Umbilical cord (tissue), 1 donor: ENCODE measurements at regions not wholly inside any gene's neighbourhood (a gene's known extent, or its start where the extent isn't known, plus 50 kb on each side); places are given as distances from the start of the nearest gene placed in this dataset.

ENCODE experiments used
- DNase-seq: peaks from one replicate; pipeline ENCODE4 v3.0.0-alpha.2; 2015; ENCODE audit warnings: low spot score

GRCh38 chr1:17930635-17931034 is 175.5 kb downstream of the ACTL8 start:
- no peak for DNase-seq

GRCh38 chr1:17932164-17932563 is 175.4 kb upstream of the IGSF21 start:
- no peak for DNase-seq

- no peak for DNase-seq
These were observed 174.1 kb upstream of the IGSF21 start for GRCh38 chr1:17933501-17933900.

GRCh38 chr1:17933971-17934370 is 173.6 kb upstream of the IGSF21 start:
- DNase-seq = peak; percentile 35

- no peak for DNase-seq
These were observed 172.4 kb upstream of the IGSF21 start for GRCh38 chr1:17935230-17935629.

GRCh38 chr1:17941431-17942189 is 166.0 kb upstream of the IGSF21 start:
- no peak for DNase-seq

- DNase-seq = no peak
These were observed 164.1 kb upstream of the IGSF21 start for GRCh38 chr1:17943506-17943905.

GRCh38 chr1:17944646-17945045 is 163.0 kb upstream of the IGSF21 start:
- no peak for DNase-seq

GRCh38 chr1:17946434-17946833 is 161.2 kb upstream of the IGSF21 start:
- no peak for DNase-seq

- no peak for DNase-seq
These were observed 159.0 kb upstream of the IGSF21 start for GRCh38 chr1:17948594-17948993.

GRCh38 chr1:17949511-17949910 is 158.1 kb upstream of the IGSF21 start:
- DNase-seq = no peak

- DNase-seq = no peak
These were observed 156.9 kb upstream of the IGSF21 start for GRCh38 chr1:17950728-17951127.

GRCh38 chr1:17952506-17952905 is 155.1 kb upstream of the IGSF21 start:
- DNase-seq = no peak

GRCh38 chr1:17953921-17954320 is 153.7 kb upstream of the IGSF21 start:
- DNase-seq = no peak

GRCh38 chr1:17955302-17956285 is 152.0 kb upstream of the IGSF21 start:
- DNase-seq = no peak

GRCh38 chr1:17957588-17958267 is 149.9 kb upstream of the IGSF21 start:
- DNase-seq = peak; percentile 6

GRCh38 chr1:17958704-17959103 is 148.9 kb upstream of the IGSF21 start:
- no peak for DNase-seq

- no peak for DNase-seq
These were observed 144.1 kb upstream of the IGSF21 start for GRCh38 chr1:17963513-17963912.

- no peak for DNase-seq
These were observed 142.0 kb upstream of the IGSF21 start for GRCh38 chr1:17965515-17966100.

- DNase-seq = no peak
These were observed 141.3 kb upstream of the IGSF21 start for GRCh38 chr1:17966341-17966740.

- DNase-seq = no peak
These were observed 139.9 kb upstream of the IGSF21 start for GRCh38 chr1:17967623-17968255.
